IMR-90 (cell line): ENCODE measurements at regions not wholly inside any gene's neighbourhood (a gene's known extent, or its start where the extent isn't known, plus 50 kb on each side); places are given as distances from the start of the nearest gene placed in this dataset.

ENCODE experiments used
- ATAC-seq: fragments of 200-7000 bp; cut with Tn5 transposase; 2 replicates; pipeline ENCODE4 v1.9.1; 2020; ENCODE audit warnings: low read depth, mild to moderate bottlenecking, moderate library complexity
- BruUV-seq: library from RNA; stranded (reverse); fragments of 400-500 nt; replicated peaks from 2 replicates; lab custom pipeline; 2021; lab: Mats Ljungman, UMichigan
- CTCF ChIA-PET: fragments of 300-600 bp; formaldehyde crosslinking; extraction: SDS; loops from one replicate; lab custom pipeline; 2021; ENCODE audit warnings: antibody characterized with exemption; lab: Yijun Ruan, JAX
- POLR2A ChIA-PET: fragments of 300-600 bp; sonication (Branson Sonifier 250); formaldehyde crosslinking; loops from one replicate; lab custom pipeline; 2022; ENCODE audit warnings: antibody characterized with exemption; ENCODE audit not compliant: unreplicated experiment; lab: Charles Lee
- DNase-seq: peaks from one replicate; pipeline ENCODE4 v3.0.0; 2013
- H2AFZ ChIP-seq: replicated peaks from 2 replicates; pipeline ENCODE3; 2013; ENCODE audit warnings: low read length, mild to moderate bottlenecking; ENCODE audit not compliant: poor library complexity
- H2AK5ac ChIP-seq: 2 replicates; pipeline ENCODE4 v1.6.1; 2013; ENCODE audit warnings: low read depth, low read length, inconsistent platforms
- H2AK9ac ChIP-seq: replicated peaks from 2 replicates; pipeline ENCODE3; 2013; ENCODE audit warnings: mild to moderate bottlenecking, low read depth, low read length, moderate library complexity; ENCODE audit not compliant: poor library complexity
- H2BK120ac ChIP-seq: 2 replicates; pipeline ENCODE4 v1.6.1; 2013; ENCODE audit warnings: low read depth, low read length, inconsistent platforms
- H2BK15ac ChIP-seq: 3 replicates; pipeline ENCODE4 v1.6.1; 2013; ENCODE audit warnings: low read depth, low read length, inconsistent platforms
- H2BK20ac ChIP-seq: 2 replicates; pipeline ENCODE4 v1.6.1; 2013; ENCODE audit warnings: low read depth, mild to moderate bottlenecking, inconsistent platforms, low read length, moderate library complexity
- H2BK5ac ChIP-seq: 2 replicates; pipeline ENCODE4 v1.6.1; 2013; ENCODE audit warnings: mild to moderate bottlenecking, low read depth, low read length, inconsistent platforms; ENCODE audit not compliant: poor library complexity, severe bottlenecking
- H3K14ac ChIP-seq: replicated peaks from 2 replicates; pipeline ENCODE4 v1.6.1; 2013; ENCODE audit warnings: low read depth, low read length, inconsistent platforms
- H3K18ac ChIP-seq: 2 replicates; pipeline ENCODE4 v1.6.1; 2013; ENCODE audit warnings: low read depth, low read length, control low read depth
- H3K23ac ChIP-seq: 2 replicates; pipeline ENCODE4 v1.6.1; 2013; ENCODE audit warnings: low read depth, low read length, inconsistent platforms
- H3K27ac ChIP-seq: 2 replicates; pipeline ENCODE4 v1.5.1; 2013; ENCODE audit warnings: mild to moderate bottlenecking, control low read depth, low read length; ENCODE audit not compliant: insufficient read depth
- H3K27me3 ChIP-seq: 2 replicates; pipeline ENCODE4 v1.6.1; 2013; ENCODE audit warnings: low read length; ENCODE audit not compliant: control insufficient read depth, insufficient read depth
- H3K36me3 ChIP-seq: 2 replicates; pipeline ENCODE4 v1.6.1; 2013; ENCODE audit warnings: low read length, mixed read lengths; ENCODE audit not compliant: control insufficient read depth, insufficient read depth
- H3K4ac ChIP-seq: 2 replicates; pipeline ENCODE4 v1.6.1; 2013; ENCODE audit warnings: low read depth, low read length, inconsistent platforms
- H3K4me1 ChIP-seq: 2 replicates; pipeline ENCODE4 v1.6.1; 2013; ENCODE audit warnings: low read length, mixed read lengths; ENCODE audit not compliant: control insufficient read depth, insufficient read depth
- H3K4me2 ChIP-seq: 2 replicates; pipeline ENCODE4 v1.6.1; 2013; ENCODE audit warnings: low read depth, mild to moderate bottlenecking, control low read depth, low read length, moderate library complexity
- H3K4me3 ChIP-seq: 2 replicates; pipeline ENCODE4 v1.5.1; 2013; ENCODE audit warnings: low read depth, mild to moderate bottlenecking, control low read depth, low read length, moderate library complexity; ENCODE audit not compliant: insufficient read depth
- H3K56ac ChIP-seq: 2 replicates; pipeline ENCODE4 v1.6.1; 2013; ENCODE audit warnings: low read length, inconsistent platforms; ENCODE audit not compliant: insufficient read depth; ENCODE audit errors: extremely low read depth
- H3K79me1 ChIP-seq, 2 experiments: 2 replicates each; pipeline ENCODE4 v1.6.1; 2013; ENCODE audit warnings: low read length in 2 of 2, inconsistent platforms in 1 of 2, low read depth in 1 of 2
- H3K9ac ChIP-seq: 2 replicates; pipeline ENCODE4 v1.6.1; 2013; ENCODE audit warnings: low read depth, low read length, control low read depth
- H3K9me1 ChIP-seq: 2 replicates; pipeline ENCODE4 v1.6.1; 2013; ENCODE audit warnings: low read length, inconsistent platforms; ENCODE audit not compliant: insufficient read depth
- H3K9me3 ChIP-seq: 2 replicates; pipeline ENCODE4 v1.6.1; 2013; ENCODE audit warnings: low read length; ENCODE audit not compliant: control insufficient read depth, insufficient read depth
- H4K20me1 ChIP-seq: 2 replicates; pipeline ENCODE4 v1.6.1; 2013; ENCODE audit warnings: low read length, inconsistent platforms; ENCODE audit not compliant: insufficient read depth
- H4K5ac ChIP-seq: 2 replicates; pipeline ENCODE4 v1.6.1; 2013; ENCODE audit warnings: mild to moderate bottlenecking, low read depth, low read length, control low read depth
- H4K8ac ChIP-seq, 2 experiments: 2 replicates each; pipeline ENCODE4 v1.6.1; 2013; ENCODE audit warnings: low read depth in 2 of 2, low read length in 2 of 2, control low read depth in 1 of 2, inconsistent platforms in 1 of 2
- H4K91ac ChIP-seq: 2 replicates; pipeline ENCODE4 v1.6.1; 2013; ENCODE audit warnings: low read depth, low read length, inconsistent platforms; ENCODE audit not compliant: insufficient read depth
- CEBPB ChIP-seq: IDR thresholded peaks from 2 replicates; pipeline ENCODE4 v1.6.1; 2012; ENCODE audit warnings: low read depth, low read length, improper control_type of control experiment
- CHD1 ChIP-seq: IDR thresholded peaks from 2 replicates; pipeline ENCODE4 v1.6.1; 2012; ENCODE audit warnings: low read depth, low read length, improper control_type of control experiment
- FOS ChIP-seq: fragments of 150-350 bp; IDR thresholded peaks from 2 replicates; pipeline ENCODE4 v1.6.1; 2016; ENCODE audit warnings: low read depth, low read length
- MAFK ChIP-seq: IDR thresholded peaks from 2 replicates; pipeline ENCODE4 v1.6.1; 2012; ENCODE audit warnings: low read depth, low read length, improper control_type of control experiment
- MAZ ChIP-seq: IDR thresholded peaks from 2 replicates; pipeline ENCODE4 v1.6.1; 2012; ENCODE audit warnings: low read depth, mild to moderate bottlenecking, low read length, improper control_type of control experiment, moderate library complexity, borderline replicate concordance
- MXI1 ChIP-seq: IDR thresholded peaks from 2 replicates; pipeline ENCODE4 v1.6.1; 2012; ENCODE audit warnings: low read depth, mild to moderate bottlenecking, low read length, moderate library complexity, borderline replicate concordance
- POLR2A ChIP-seq: IDR thresholded peaks from 2 replicates; pipeline ENCODE4 v1.6.1; 2012; ENCODE audit warnings: mild to moderate bottlenecking, low read depth, low read length
- RCOR1 ChIP-seq: IDR thresholded peaks from 2 replicates; pipeline ENCODE4 v1.6.1; 2012; ENCODE audit warnings: mild to moderate bottlenecking, low read length, improper control_type of control experiment; ENCODE audit not compliant: insufficient replicate concordance
- RFX5 ChIP-seq: IDR thresholded peaks from 2 replicates; pipeline ENCODE4 v1.8.0; 2012; ENCODE audit warnings: low read depth, mild to moderate bottlenecking, low read length, moderate library complexity
- SMC3 ChIP-seq: fragments of 150-350 bp; IDR thresholded peaks from 2 replicates; pipeline ENCODE4 v1.6.1; 2016; ENCODE audit warnings: low read depth, mild to moderate bottlenecking, antibody characterized with exemption, low read length, moderate library complexity
- WGBS, 2 experiments: methylation state at CpG; one replicate each; pipeline versions ENCODE4 v1.1.5 to v1.1.7; 2013; ENCODE audit warnings: missing lambda C conversion rate in 2 of 2; ENCODE audit not compliant: insufficient read length in 1 of 2; ENCODE audit errors: extremely low coverage in 2 of 2; 5-methylcytosine and 5-hydroxymethylcytosine counted together
- dilution Hi-C: fragments of 300-500 bp; cut with HindIII; formaldehyde crosslinking; loops from one replicate; pipeline ENCODE4 v1.14.3; 2018; ENCODE audit warnings: low sequenced_read_pairs; ENCODE audit not compliant: unreplicated experiment
- in situ Hi-C: fragments of 300-500 bp; cut with MboI; formaldehyde crosslinking; loops from 3 replicates; pipeline ENCODE4 v1.14.3; 2019; ENCODE audit warnings: low sequenced_read_pairs, inconsistent platforms, mixed read lengths
- intact Hi-C: fragments of 100-400 bp; cut with micrococcal nuclease; formaldehyde crosslinking; loops from 2 replicates; pipeline ENCODE4 v1.10.0; 2022
- TF ChIP-seq, protein P1 (sequence below): fragments of 150-350 bp; IDR thresholded peaks from 2 replicates; pipeline ENCODE4 v1.6.1; 2016; ENCODE audit warnings: low read depth, mild to moderate bottlenecking, low read length, moderate library complexity, borderline replicate concordance
- TF ChIP-seq, protein P2 (sequence below): conservative IDR thresholded peaks from 2 replicates; pipeline ENCODE4 v1.5.1; 2012; ENCODE audit warnings: mild to moderate bottlenecking, low read depth, low read length, improper control_type of control experiment

- TF ChIP-seq, protein P1, sequence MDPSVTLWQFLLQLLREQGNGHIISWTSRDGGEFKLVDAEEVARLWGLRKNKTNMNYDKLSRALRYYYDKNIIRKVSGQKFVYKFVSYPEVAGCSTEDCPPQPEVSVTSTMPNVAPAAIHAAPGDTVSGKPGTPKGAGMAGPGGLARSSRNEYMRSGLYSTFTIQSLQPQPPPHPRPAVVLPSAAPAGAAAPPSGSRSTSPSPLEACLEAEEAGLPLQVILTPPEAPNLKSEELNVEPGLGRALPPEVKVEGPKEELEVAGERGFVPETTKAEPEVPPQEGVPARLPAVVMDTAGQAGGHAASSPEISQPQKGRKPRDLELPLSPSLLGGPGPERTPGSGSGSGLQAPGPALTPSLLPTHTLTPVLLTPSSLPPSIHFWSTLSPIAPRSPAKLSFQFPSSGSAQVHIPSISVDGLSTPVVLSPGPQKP: no peak
Observed at GRCh38 chr11:69919659-69920344, 100.6 kb upstream of the FGF3 start (continued).

- ATAC-seq (no peak), DNase-seq (no peak)
- H2BK20ac ChIP-seq: no peak overlapping the region; the same call in 1 of the 2 replicates
- H4K20me1 ChIP-seq: no peaks in the 10 kb centered on the region
- H2BK15ac ChIP-seq: no peak overlapping the region; the same call in 2 of the 3 replicates
- H3K27ac ChIP-seq: no peak overlapping the region
- CTCF ChIA-PET: no interaction called here
- no peak overlapping the region for H3K56ac ChIP-seq
- no peak overlapping the region for H3K9ac ChIP-seq
- intact Hi-C loops (no loop called here), dilution Hi-C loops (loop anchor here (25.0 kb wide), 1 partner anchor 242 kb away; no protein-coding TSS in a partner anchor), in situ Hi-C loops (no loop called here)
- no peak overlapping the region for H3K14ac ChIP-seq
- H2BK120ac ChIP-seq: 0 out of 2 replicates have a peak overlapping the region, but pooled peaks have one; percentile 88
- WGBS, 2 experiments: 93% methylated on average over 2 of the region's 16 CpGs; no CpG with 5 or more reads in 1 of the 2 experiments
- H3K79me1 ChIP-seq: no peaks in the 10 kb centered on the region
- no peak overlapping the region for H2BK5ac ChIP-seq
- no peak overlapping the region for H2AFZ ChIP-seq
- no peak overlapping the region for H3K23ac ChIP-seq
- H3K4ac ChIP-seq: peak overlapping the region; percentile 90; the same call in 1 of the 2 replicates
- no peaks in the 10 kb centered on the region for H3K9me3 ChIP-seq
- no peak overlapping the region for H3K18ac ChIP-seq
- no peak overlapping the region for H4K5ac ChIP-seq
- H2AK5ac ChIP-seq: peak overlapping the region; percentile 99; the same call in 1 of the 2 replicates
- no peak overlapping the region for H3K4me2 ChIP-seq
- no peak overlapping the region for H4K8ac ChIP-seq
- no peak overlapping the region for H4K91ac ChIP-seq
- no peaks in the 10 kb centered on the region; the same call in 1 of the 2 replicates for H3K27me3 ChIP-seq
- BruUV-seq: no TSS peak
- no peak overlapping the region for H2AK9ac ChIP-seq
- H3K4me1 ChIP-seq: peaks cover 10% of the 10 kb centered on the region
- 0 out of 2 replicates have a peak, but pooled peaks cover 5% of the 10 kb centered on the region for H3K9me1 ChIP-seq
- POLR2A ChIA-PET: interaction anchor here (0.6 kb wide), 1 partner anchor 291 kb away, joined by 5 read pairs; no protein-coding TSS in a partner anchor
- H3K4me3 ChIP-seq: no peak overlapping the region
- no peaks in the 10 kb centered on the region for H3K36me3 ChIP-seq
- TF ChIP-seq MAFK (no peak), SMC3 (no peak), MXI1 (no peak), FOS (no peak), RFX5 (no peak), MAZ (no peak), RCOR1 (no peak), POLR2A (no peak), CEBPB (no peak), CHD1 (no peak)
- TF ChIP-seq, protein P2, sequence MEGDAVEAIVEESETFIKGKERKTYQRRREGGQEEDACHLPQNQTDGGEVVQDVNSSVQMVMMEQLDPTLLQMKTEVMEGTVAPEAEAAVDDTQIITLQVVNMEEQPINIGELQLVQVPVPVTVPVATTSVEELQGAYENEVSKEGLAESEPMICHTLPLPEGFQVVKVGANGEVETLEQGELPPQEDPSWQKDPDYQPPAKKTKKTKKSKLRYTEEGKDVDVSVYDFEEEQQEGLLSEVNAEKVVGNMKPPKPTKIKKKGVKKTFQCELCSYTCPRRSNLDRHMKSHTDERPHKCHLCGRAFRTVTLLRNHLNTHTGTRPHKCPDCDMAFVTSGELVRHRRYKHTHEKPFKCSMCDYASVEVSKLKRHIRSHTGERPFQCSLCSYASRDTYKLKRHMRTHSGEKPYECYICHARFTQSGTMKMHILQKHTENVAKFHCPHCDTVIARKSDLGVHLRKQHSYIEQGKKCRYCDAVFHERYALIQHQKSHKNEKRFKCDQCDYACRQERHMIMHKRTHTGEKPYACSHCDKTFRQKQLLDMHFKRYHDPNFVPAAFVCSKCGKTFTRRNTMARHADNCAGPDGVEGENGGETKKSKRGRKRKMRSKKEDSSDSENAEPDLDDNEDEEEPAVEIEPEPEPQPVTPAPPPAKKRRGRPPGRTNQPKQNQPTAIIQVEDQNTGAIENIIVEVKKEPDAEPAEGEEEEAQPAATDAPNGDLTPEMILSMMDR: no peak
Observed at GRCh38 chr11:69920345-69921127, 101.3 kb upstream of the FGF3 start.
